Stimulated activated CD4-positive, alpha-beta T cell treated with anti-CD3 and anti-CD28 coated beads, Interleukin-15, amount 100 ng/mL, for 24 hours (primary cell): ENCODE measurements at regions not wholly inside any gene's neighbourhood (a gene's known extent, or its start where the extent isn't known, plus 50 kb on each side); places are given as distances from the start of the nearest gene placed in this dataset.

Source experiments
- DNase-seq: peaks from one replicate; pipeline ENCODE4 v3.0.0-alpha.2; 2020

DNA sequence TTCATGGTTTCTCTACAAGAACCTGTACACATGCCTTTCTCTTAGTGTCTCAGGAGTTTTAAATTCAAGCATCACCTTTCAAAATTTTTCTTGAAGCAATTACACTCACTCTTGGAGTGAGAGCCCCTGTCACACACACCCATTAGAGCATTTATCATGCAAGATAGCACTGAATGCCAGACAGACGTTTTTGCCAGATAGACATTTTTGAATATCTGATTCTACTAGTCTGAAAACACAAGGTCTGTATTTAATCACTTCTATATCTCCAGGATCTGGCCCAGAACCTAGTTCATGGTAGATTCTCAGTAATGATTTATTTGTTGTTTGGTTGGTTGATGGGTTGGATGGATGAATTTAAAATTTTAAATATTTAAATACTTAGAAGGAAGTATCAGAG, 60.9 kb upstream of the PDE1C start:
- no peak for DNase-seq

DNA sequence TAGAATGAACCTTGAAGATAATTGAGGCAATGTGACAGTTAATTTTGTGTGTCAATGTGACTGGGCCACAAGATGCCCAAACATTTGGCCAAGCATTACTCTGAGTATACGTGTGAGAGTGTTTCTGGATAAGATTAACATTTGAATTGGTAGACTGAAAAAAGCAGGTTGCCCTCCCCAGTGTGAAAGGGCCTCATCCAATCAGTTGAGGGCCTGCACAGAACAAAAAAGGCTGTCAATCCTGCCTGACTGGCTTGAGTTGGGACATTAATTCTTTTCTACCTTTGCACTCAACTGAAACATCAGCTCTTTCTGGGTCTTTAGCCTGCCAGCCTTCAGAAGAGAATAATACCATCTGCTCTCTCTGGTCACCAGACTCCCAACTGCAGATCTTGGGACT, 56.6 kb upstream of the PDE1C start:
- DNase-seq = no peak
